K562 (cell line): ENCODE measurements at regions not wholly inside any gene's neighbourhood (a gene's known extent, or its start where the extent isn't known, plus 50 kb on each side); places are given as distances from the start of the nearest gene placed in this dataset.

ENCODE experiments used
- JUN ChIP-seq, 2 experiments: sonication (generic) in 1 of 2; formaldehyde crosslinking in 1 of 2; IDR thresholded peaks; 2 replicates each; pipeline versions ENCODE4 v1.6.1 to v1.8.0; 2012 to 2022; ENCODE audit warnings: borderline replicate concordance in 2 of 2, mild to moderate bottlenecking in 2 of 2, improper control_type of control experiment in 1 of 2, low read depth in 1 of 2, low read length in 1 of 2, missing genetic modification reagents in 1 of 2
- SMARCA4 ChIP-seq: fragments of 450-650 bp; IDR thresholded peaks from 2 replicates; pipeline ENCODE4 v1.6.1; 2016
- ZNF24 ChIP-seq: fragments of 450-650 bp; IDR thresholded peaks from 2 replicates; pipeline ENCODE4 v1.6.1; 2016
- TF ChIP-seq, protein P1 (sequence below): fragments of 450-650 bp; IDR thresholded peaks from 2 replicates; pipeline ENCODE4 v1.6.1; 2016; ENCODE audit warnings: low read depth

DNA sequence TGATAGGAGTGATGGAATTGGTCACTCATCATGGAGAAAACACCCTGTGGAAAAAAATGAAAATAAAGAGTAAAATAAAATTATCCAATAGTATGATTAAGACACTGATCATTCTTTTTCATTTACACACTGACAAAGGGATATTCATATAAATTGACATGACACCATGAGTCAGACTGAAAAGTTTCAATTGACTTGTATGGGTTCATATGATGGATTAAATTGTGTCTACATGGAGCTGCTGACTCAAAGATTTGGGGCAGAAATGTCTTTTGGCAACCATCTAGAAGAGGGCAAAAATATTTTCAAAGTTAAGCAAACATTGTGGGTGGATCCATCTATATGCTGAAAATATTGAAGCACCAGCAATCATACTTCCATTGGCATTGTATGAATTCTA is 153.4 kb upstream of the PPP3CA start (continued):
- TF ChIP-seq, protein P1, sequence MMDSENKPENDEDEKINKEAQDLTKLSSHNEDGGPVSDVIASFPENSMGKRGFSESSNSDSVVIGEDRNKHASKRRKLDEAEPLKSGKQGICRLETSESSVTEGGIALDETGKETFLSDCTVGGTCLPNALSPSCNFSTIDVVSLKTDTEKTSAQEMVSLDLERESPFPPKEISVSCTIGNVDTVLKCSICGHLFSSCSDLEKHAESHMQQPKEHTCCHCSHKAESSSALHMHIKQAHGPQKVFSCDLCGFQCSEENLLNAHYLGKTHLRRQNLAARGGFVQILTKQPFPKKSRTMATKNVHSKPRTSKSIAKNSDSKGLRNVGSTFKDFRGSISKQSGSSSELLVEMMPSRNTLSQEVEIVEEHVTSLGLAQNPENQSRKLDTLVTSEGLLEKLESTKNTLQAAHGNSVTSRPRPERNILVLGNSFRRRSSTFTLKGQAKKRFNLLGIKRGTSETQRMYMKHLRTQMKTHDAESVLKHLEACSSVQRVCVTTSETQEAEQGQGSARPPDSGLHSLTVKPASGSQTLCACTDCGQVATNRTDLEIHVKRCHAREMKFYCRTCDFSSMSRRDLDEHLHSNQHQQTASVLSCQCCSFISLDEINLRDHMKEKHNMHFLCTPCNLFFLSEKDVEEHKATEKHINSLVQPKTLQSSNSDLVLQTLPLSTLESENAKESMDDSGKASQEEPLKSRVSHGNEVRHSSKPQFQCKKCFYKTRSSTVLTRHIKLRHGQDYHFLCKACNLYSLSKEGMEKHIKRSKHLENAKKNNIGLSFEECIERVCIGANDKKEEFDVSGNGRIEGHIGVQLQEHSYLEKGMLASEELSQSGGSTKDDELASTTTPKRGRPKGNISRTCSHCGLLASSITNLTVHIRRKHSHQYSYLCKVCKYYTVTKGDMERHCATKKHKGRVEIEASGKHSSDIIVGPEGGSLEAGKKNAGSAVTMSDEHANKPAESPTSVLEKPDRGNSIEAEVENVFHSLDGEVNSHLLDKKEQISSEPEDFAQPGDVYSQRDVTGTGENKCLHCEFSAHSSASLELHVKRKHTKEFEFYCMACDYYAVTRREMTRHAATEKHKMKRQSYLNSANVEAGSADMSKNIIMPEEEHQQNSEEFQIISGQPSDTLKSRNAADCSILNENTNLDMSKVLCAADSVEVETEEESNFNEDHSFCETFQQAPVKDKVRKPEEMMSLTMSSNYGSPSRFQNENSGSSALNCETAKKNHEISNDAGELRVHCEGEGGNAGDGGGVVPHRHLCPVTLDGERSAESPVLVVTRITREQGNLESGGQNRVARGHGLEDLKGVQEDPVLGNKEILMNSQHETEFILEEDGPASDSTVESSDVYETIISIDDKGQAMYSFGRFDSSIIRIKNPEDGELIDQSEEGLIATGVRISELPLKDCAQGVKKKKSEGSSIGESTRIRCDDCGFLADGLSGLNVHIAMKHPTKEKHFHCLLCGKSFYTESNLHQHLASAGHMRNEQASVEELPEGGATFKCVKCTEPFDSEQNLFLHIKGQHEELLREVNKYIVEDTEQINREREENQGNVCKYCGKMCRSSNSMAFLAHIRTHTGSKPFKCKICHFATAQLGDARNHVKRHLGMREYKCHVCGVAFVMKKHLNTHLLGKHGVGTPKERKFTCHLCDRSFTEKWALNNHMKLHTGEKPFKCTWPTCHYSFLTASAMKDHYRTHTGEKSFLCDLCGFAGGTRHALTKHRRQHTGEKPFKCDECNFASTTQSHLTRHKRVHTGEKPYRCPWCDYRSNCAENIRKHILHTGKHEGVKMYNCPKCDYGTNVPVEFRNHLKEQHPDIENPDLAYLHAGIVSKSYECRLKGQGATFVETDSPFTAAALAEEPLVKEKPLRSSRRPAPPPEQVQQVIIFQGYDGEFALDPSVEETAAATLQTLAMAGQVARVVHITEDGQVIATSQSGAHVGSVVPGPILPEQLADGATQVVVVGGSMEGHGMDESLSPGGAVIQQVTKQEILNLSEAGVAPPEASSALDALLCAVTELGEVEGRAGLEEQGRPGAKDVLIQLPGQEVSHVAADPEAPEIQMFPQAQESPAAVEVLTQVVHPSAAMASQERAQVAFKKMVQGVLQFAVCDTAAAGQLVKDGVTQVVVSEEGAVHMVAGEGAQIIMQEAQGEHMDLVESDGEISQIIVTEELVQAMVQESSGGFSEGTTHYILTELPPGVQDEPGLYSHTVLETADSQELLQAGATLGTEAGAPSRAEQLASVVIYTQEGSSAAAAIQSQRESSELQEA = no peak
- TF ChIP-seq ZNF24 = no peak
- TF ChIP-seq SMARCA4 = no peak
- no peak for TF ChIP-seq JUN (IDR thresholded peaks at IDR 0.05; ENCODE audit: borderline replicate concordance, low read depth, low read length)
- TF ChIP-seq JUN (CRISPR knock-in tag; IDR thresholded peaks at IDR 0.05; ENCODE audit: borderline replicate concordance) = no peak
